Lower lobe of right lung (tissue), 2 donors: ENCODE measurements at regions not wholly inside any gene's neighbourhood (a gene's known extent, or its start where the extent isn't known, plus 50 kb on each side); places are given as distances from the start of the nearest gene placed in this dataset.
"Not testable (repeated sequence)": the region's sequence is repeated elsewhere in the genome, so short reads cannot be mapped to it uniquely, and the experiment has no call there.

Experiments used
- ATAC-seq, 2 donors: fragments of 200-7000 bp; cut with Tn5 transposase; one replicate each; pipeline ENCODE4 v1.9.1; 2020 to 2022; ENCODE audit warnings: mild to moderate bottlenecking in 2 of 2, moderate library complexity in 2 of 2
- DNase-seq: peaks from one replicate; pipeline ENCODE4 v3.0.0-alpha.2; 2020
- H3K27ac ChIP-seq: fragments of 200-600 bp; one replicate; pipeline ENCODE4 v1.8.0; 2022
- H3K27me3 ChIP-seq: fragments of 200-600 bp; one replicate; pipeline ENCODE4 v1.8.0; 2022; ENCODE audit warnings: low read depth
- H3K36me3 ChIP-seq: fragments of 200-600 bp; one replicate; pipeline ENCODE4 v1.8.0; 2022; ENCODE audit warnings: mild to moderate bottlenecking
- H3K4me1 ChIP-seq: fragments of 200-600 bp; one replicate; pipeline ENCODE4 v1.8.0; 2022
- H3K4me3 ChIP-seq: fragments of 200-600 bp; one replicate; pipeline ENCODE4 v1.8.0; 2022; ENCODE audit warnings: mild to moderate bottlenecking
- H3K9me3 ChIP-seq: fragments of 200-600 bp; one replicate; pipeline ENCODE4 v1.8.0; 2022
- CTCF ChIP-seq: fragments of 200-600 bp; IDR thresholded peaks from one replicate; pipeline ENCODE4 v1.8.0; 2022; ENCODE audit warnings: antibody characterized with exemption, mild to moderate bottlenecking
- intact Hi-C: fragments of 100-400 bp; cut with DNase I; formaldehyde crosslinking; loops from one replicate; pipeline ENCODE4 v1.11.0; 2022
- donor health status: DM: no; HTN: yes; CAD: no; lungs with severe emphysema.

GRCh38 chr5:3456121-3456681 lies 139.4 kb upstream of the IRX1 start:
- no peak for ATAC-seq
- Histone ChIP-seq H3K36me3 (no peaks in the 10 kb centered on the region), H3K4me3 (no peak overlapping the region), H3K27ac (no peak overlapping the region), H3K9me3 (no peaks in the 10 kb centered on the region), H3K4me1 (no peaks in the 10 kb centered on the region), H3K27me3 (no peaks in the 10 kb centered on the region)
- intact Hi-C loops = no loop called here
- no peak for TF ChIP-seq CTCF
- DNase-seq = no peak

- H3K27ac ChIP-seq, intact Hi-C loops, H3K27me3 ChIP-seq, H3K4me3 ChIP-seq, ATAC-seq, H3K9me3 ChIP-seq, H3K4me1 ChIP-seq, H3K36me3 ChIP-seq, DNase-seq: not testable (repeated sequence)
Observed at GRCh38 chr5:3454028-3454427, 141.6 kb upstream of the IRX1 start.

DNA sequence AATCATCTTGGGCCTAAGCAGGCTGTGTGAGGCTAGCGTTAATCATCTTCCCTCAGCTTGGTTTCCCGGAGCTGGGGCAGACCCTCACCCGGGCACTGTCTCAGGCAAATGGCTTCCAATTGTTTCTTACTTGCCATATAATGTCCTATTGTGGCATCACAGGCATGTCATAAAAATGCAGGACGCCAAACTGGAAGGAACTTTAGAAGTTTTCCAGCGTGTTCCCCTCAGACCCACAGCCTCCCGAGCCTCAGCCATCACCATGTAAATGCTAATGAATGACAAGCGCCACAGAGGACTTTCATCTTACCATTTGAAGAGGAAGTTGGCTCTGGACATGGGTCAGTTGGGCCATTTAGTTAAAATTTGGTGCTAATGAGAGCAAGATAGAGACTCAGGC lies 143.0 kb upstream of the IRX1 start:
- Histone ChIP-seq H3K27me3 (no peaks in the 10 kb centered on the region), H3K9me3 (no peaks in the 10 kb centered on the region), H3K36me3 (no peaks in the 10 kb centered on the region), H3K4me3 (no peak overlapping the region), H3K4me1 (no peaks in the 10 kb centered on the region), H3K27ac (no peak overlapping the region)
- intact Hi-C loops = no loop called here
- no peak for TF ChIP-seq CTCF
- DNase-seq (no peak), ATAC-seq (no peak)

DNA sequence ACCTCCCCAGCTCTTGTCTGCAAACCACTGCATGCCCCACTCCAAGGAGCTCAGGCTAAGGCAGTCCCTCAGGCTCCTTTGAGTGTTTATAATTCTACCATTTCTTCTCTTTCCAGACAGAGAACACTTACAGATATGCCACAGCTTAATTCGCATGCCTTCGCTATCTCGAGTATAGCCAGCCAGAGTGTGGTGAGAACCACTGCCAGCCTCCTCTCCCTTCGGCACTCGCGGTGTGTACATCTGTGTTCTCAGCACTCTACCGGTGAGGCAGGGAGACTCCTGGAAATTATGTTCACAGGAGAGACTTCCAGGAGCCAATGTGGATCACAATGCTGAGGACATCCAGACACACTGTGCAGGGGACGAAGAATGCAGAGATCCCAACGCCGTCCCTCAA lies 143.7 kb upstream of the IRX1 start:
- Histone ChIP-seq H3K36me3 (no peaks in the 10 kb centered on the region), H3K9me3 (no peaks in the 10 kb centered on the region), H3K27ac (no peak overlapping the region), H3K27me3 (no peaks in the 10 kb centered on the region), H3K4me1 (no peaks in the 10 kb centered on the region), H3K4me3 (no peak overlapping the region)
- peak; percentile 26 to 47 for ATAC-seq
- no peak for DNase-seq
- intact Hi-C loops = no loop called here
- no peak for TF ChIP-seq CTCF

DNA sequence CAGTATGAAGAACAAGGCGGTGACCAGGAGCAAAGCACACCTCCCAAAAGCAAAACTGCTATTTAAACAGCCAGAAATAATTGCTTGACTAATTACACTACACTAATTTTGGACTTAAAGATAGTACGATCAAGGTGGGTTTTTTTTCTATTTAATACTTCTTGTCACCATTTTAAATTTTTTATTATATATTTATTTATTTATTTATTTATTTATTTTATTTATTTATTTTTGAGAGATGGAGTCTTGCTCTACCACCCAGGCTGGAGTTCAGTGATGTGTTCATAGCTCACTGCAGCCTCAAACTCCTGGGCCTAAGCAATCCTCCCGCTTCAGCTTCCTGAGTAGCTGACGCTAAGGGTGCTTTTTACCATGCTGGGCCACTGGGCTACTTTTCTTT lies 146.2 kb upstream of the IRX1 start:
- Histone ChIP-seq H3K27me3 (no peaks in the 10 kb centered on the region), H3K9me3 (no peaks in the 10 kb centered on the region), H3K4me1 (no peaks in the 10 kb centered on the region), H3K27ac (no peak overlapping the region), H3K4me3 (no peak overlapping the region), H3K36me3 (no peaks in the 10 kb centered on the region)
- DNase-seq (no peak), ATAC-seq (no peak)
- TF ChIP-seq CTCF = no peak
- intact Hi-C loops = no loop called here

GRCh38 chr5:3446410-3446809 lies 149.2 kb upstream of the IRX1 start:
- ATAC-seq (no peak), DNase-seq (no peak)
- Histone ChIP-seq H3K9me3 (no peaks in the 10 kb centered on the region), H3K4me3 (no peak overlapping the region), H3K36me3 (no peaks in the 10 kb centered on the region), H3K27me3 (no peaks in the 10 kb centered on the region), H3K4me1 (no peaks in the 10 kb centered on the region), H3K27ac (no peak overlapping the region)
- no peak for TF ChIP-seq CTCF
- intact Hi-C loops = no loop called here

DNA sequence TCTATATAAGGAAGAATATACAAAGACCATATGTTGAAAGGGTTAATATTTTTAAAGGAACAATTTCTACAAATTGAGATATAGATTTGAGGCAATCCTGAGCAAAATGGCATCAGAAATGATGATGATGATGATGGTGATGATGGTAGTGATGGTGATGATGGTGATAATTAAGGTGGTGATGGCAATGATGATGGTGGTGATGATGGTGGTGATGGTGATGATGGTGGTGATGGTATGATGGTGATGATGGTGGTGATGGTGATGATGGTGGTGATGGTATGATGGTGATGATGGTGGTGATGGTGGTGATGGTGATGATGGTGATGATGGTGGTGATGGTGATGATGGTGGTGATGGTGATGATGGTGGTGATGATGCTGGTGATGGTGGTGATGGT lies 150.1 kb upstream of the IRX1 start:
- intact Hi-C loops = not testable (repeated sequence)

More for the DNA sequence above, 150.1 kb upstream of the IRX1 start:
- not testable (repeated sequence) for H3K36me3 ChIP-seq, H3K27me3 ChIP-seq, H3K4me3 ChIP-seq, H3K27ac ChIP-seq, DNase-seq, H3K4me1 ChIP-seq, H3K9me3 ChIP-seq, ATAC-seq
